GM03348 (cell line): ENCODE measurements at regions not wholly inside any gene's neighbourhood (a gene's known extent, or its start where the extent isn't known, plus 50 kb on each side); places are given as distances from the start of the nearest gene placed in this dataset.
"Not testable (repeated sequence)": the region's sequence is repeated elsewhere in the genome, so short reads cannot be mapped to it uniquely, and the experiment has no call there.

Experiments used
- DNase-seq: peaks from one replicate; pipeline ENCODE4 v3.0.0; 2012; ENCODE audit warnings: low spot score

DNA sequence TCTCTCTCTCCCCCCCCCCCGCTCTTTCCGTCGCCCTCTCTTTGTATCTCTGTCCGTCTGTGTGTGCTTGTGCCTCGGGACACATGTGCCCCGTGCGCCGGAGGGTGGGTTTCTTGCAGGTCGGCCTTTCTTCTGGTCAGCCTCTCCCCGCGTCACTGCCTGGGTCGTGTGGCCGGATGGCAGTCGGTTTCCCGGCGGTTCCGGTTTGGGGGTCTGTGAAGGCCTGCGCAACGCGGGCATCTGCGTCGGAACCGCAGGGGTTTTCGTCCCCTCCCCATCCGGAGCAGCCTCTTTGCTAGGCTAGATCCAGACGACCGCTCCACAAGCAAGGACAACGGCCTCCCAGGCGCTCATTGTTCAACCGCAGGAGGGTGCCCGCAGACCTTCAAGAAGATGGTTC, 1398.6 kb upstream of the PCDH10 start:
- not testable (repeated sequence) for DNase-seq

DNA sequence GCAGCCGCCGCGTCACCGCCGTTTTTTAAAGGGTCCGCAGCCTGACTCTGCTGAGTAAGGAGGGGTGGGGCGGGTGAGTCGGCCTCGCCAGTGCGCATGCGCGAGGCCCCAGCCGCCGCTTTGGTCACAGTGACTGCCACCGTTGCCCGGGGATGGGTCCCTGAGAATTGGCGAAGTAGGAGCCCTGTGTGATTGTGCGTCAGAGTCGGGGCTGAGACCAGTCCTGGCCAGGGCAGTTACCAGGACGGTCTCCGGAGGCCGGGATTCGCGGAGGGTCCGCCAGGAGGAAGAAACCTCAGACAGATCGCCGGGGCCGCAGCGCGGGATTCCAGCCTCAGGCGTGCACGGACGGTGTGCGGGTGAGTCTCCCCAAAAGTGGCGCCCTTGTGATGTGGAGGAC, 1386.9 kb upstream of the PCDH10 start:
- not testable (repeated sequence) for DNase-seq

DNA sequence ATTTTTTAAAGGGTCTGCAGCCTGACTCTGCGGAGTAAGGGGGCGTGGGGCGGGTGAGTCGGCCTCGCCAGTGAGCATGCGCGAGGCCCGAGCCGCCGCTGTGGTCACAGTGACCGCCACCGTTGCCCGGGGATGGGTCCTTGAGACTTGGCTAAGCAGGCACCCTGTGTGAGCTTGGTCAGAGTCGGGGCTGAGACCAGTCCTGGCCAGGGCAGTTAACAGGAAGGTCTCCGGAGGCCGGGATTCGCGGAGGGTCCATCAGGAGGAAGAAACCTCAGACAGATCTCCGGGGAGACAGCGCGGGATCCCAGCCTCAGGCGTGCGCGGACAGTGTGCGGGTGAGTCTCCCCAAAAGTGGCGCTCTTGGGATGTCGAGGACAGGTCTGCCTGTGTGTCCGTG, 1384.4 kb upstream of the PCDH10 start:
- no peak for DNase-seq

DNA sequence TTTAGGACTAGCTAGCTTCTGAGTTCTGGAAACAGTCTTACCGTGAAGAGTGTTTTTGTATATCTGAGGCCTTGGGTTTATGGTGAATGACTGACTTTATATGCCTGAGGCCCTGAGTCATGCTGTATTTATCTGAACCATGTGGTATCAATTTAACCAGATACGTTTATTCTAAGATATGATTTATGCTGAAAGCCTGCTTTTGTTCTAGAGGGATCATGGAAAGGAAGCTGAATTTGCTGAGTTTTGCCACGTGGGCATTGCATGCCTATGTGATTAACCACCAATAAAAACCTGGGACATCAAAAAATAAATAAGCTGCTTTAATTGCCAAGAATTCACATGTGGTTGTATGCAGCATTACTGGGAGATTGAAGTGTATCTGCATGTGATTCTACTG, 1374.7 kb upstream of the PCDH10 start:
- DNase-seq = peak; percentile 9

DNA sequence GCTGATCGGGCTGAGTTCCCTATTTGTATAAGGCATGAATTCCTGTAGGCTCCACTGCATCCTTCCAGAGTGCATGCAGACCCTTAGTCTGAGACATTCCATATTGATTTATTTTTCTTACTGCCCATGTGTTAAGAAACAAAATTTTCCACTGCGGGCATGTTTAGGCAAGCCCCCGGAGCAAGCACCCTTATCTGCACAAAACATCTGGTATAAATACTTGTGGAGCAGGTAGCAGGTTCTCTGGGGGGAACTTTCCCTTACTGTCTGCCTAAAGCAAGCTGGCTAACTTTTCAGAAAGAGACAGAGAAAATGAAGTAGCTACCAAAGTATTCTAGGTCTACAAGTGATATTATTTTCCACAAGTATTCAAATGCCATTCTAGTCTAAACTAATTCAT, 1338.5 kb upstream of the PCDH10 start:
- DNase-seq = not testable (repeated sequence)
